A204.1 (cell line): ENCODE measurements at regions not wholly inside any gene's neighbourhood (a gene's known extent, or its start where the extent isn't known, plus 50 kb on each side); places are given as distances from the start of the nearest gene placed in this dataset.

ENCODE experiments used
- FAIRE-seq: peaks from 2 replicates; lab custom pipeline; 2012; peaks lifted over from hg19 to GRCh38; lab: Jason Lieb, UNC

- no peak for FAIRE-seq
Measured at GRCh38 chr6:19037607-19038006, 650.5 kb downstream of the RNF144B start.

- FAIRE-seq: no peak
Measured at GRCh38 chr6:19039287-19039686, 652.1 kb downstream of the RNF144B start.

- no peak for FAIRE-seq
Measured at GRCh38 chr6:19041906-19042305, 654.8 kb downstream of the RNF144B start.

GRCh38 chr6:19042420-19042819 lies 655.3 kb downstream of the RNF144B start:
- FAIRE-seq: no peak

- FAIRE-seq: no peak
Measured at GRCh38 chr6:19050765-19051164, 663.6 kb downstream of the RNF144B start.

- FAIRE-seq: no peak
Measured at GRCh38 chr6:19052219-19052618, 665.1 kb downstream of the RNF144B start.

GRCh38 chr6:19059102-19059501 lies 672.0 kb downstream of the RNF144B start:
- FAIRE-seq: no peak

GRCh38 chr6:19067165-19067564 lies 680.0 kb downstream of the RNF144B start:
- no peak for FAIRE-seq

GRCh38 chr6:19070520-19070919 lies 683.4 kb downstream of the RNF144B start:
- no peak for FAIRE-seq

- no peak for FAIRE-seq
Measured at GRCh38 chr6:19083801-19084200, 696.7 kb downstream of the RNF144B start.

- no peak for FAIRE-seq
Measured at GRCh38 chr6:19086480-19086879, 699.3 kb downstream of the RNF144B start.

- FAIRE-seq: no peak
Measured at GRCh38 chr6:19087296-19087695, 700.1 kb downstream of the RNF144B start.

- FAIRE-seq: no peak
Measured at GRCh38 chr6:19087897-19088296, 700.7 kb downstream of the RNF144B start.

GRCh38 chr6:19100752-19101151 lies 713.6 kb downstream of the RNF144B start:
- FAIRE-seq: no peak

- FAIRE-seq: no peak
Measured at GRCh38 chr6:19102936-19103335, 715.8 kb downstream of the RNF144B start.

GRCh38 chr6:19107468-19107867 lies 720.3 kb downstream of the RNF144B start:
- FAIRE-seq: no peak

- no peak for FAIRE-seq
Measured at GRCh38 chr6:19121521-19121920, 715.6 kb upstream of the ID4 start.

GRCh38 chr6:19127081-19127480 lies 710.1 kb upstream of the ID4 start:
- FAIRE-seq: no peak

GRCh38 chr6:19128701-19129100 lies 708.5 kb upstream of the ID4 start:
- no peak for FAIRE-seq

GRCh38 chr6:19135706-19136105 lies 701.5 kb upstream of the ID4 start:
- no peak for FAIRE-seq

- no peak for FAIRE-seq
Measured at GRCh38 chr6:19137505-19137904, 699.7 kb upstream of the ID4 start.

GRCh38 chr6:19142275-19142674 lies 694.9 kb upstream of the ID4 start:
- FAIRE-seq: no peak

- FAIRE-seq: no peak
Measured at GRCh38 chr6:19150307-19150706, 686.9 kb upstream of the ID4 start.

GRCh38 chr6:19153270-19153980 lies 683.7 kb upstream of the ID4 start:
- no peak for FAIRE-seq

- no peak for FAIRE-seq
Measured at GRCh38 chr6:19153981-19154295, 683.2 kb upstream of the ID4 start.
